NT2/D1 (cell line): ENCODE measurements at regions not wholly inside any gene's neighbourhood (a gene's known extent, or its start where the extent isn't known, plus 50 kb on each side); places are given as distances from the start of the nearest gene placed in this dataset.
"Not testable (repeated sequence)": the region's sequence is repeated elsewhere in the genome, so short reads cannot be mapped to it uniquely, and the experiment has no call there.

Source experiments
- DNase-seq: peaks from one replicate; pipeline ENCODE4 v3.0.0-alpha.2; 2011; ENCODE audit warnings: low read depth, low spot score
- H3K27me3 ChIP-seq: 2 replicates; pipeline ENCODE4 v1.6.0; 2011; ENCODE audit warnings: mild to moderate bottlenecking; ENCODE audit not compliant: insufficient read length, insufficient read depth
- H3K36me3 ChIP-seq: 2 replicates; pipeline ENCODE4 v1.6.1; 2011; ENCODE audit warnings: mild to moderate bottlenecking, low read length, mixed read lengths; ENCODE audit not compliant: insufficient read depth, insufficient read length
- H3K4me1 ChIP-seq: 2 replicates; pipeline ENCODE4 v1.5.1; 2011; ENCODE audit not compliant: insufficient read depth, insufficient read length
- H3K4me3 ChIP-seq: 2 replicates; pipeline ENCODE4 v1.5.1; 2011; ENCODE audit warnings: low read depth; ENCODE audit not compliant: insufficient read length
- H3K9ac ChIP-seq: 2 replicates; pipeline ENCODE4 v1.6.0; 2011; ENCODE audit warnings: low read depth; ENCODE audit not compliant: insufficient read length
- H3K9me3 ChIP-seq: 2 replicates; pipeline ENCODE4 v1.5.1; 2011; ENCODE audit warnings: mild to moderate bottlenecking, low read length; ENCODE audit not compliant: insufficient read depth
- SUZ12 ChIP-seq: IDR thresholded peaks from 2 replicates; pipeline ENCODE4 v1.6.1; 2011; ENCODE audit not compliant: insufficient read length, insufficient read depth; ENCODE audit errors: extremely low read depth
- YY1 ChIP-seq: IDR thresholded peaks from 2 replicates; pipeline ENCODE4 v1.6.1; 2011; ENCODE audit not compliant: insufficient read length, insufficient read depth
- ZNF274 ChIP-seq: IDR thresholded peaks from 2 replicates; pipeline ENCODE4 v1.6.1; 2011; ENCODE audit warnings: mild to moderate bottlenecking, low read depth, low read length

GRCh38 chr2:167721593-167721992 lies 525.8 kb downstream of the STK39 start:
- Histone ChIP-seq H3K9me3 (no peaks in the 10 kb centered on the region), H3K36me3 (no peaks in the 10 kb centered on the region), H3K4me3 (no peak overlapping the region), H3K27me3 (no peaks in the 10 kb centered on the region), H3K9ac (no peak overlapping the region), H3K4me1 (no peaks in the 10 kb centered on the region)
- DNase-seq: no peak
- no peak for TF ChIP-seq ZNF274
- no peak for TF ChIP-seq YY1
- no peak for TF ChIP-seq SUZ12

DNA sequence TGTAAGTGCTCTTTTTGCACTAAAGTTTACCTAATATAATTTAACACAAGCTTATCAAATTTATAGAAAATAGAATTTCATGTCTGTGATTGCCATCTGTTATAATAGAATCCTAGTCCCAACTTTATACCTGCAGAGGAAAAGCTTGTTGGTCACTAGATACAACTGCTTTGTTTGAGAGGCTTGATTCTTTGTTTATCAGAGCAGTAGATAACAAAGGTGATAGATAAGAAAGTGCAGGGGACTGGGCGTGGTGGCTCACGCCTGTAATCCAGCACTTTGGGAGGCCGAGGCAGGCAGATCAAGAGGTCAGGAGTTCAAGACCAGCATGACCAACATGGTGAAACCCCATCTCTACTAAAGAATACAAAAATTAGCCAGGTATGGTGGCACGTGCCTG lies 528.0 kb downstream of the STK39 start:
- H3K4me1 ChIP-seq: no peaks in the 10 kb centered on the region
- DNase-seq: no peak

DNA sequence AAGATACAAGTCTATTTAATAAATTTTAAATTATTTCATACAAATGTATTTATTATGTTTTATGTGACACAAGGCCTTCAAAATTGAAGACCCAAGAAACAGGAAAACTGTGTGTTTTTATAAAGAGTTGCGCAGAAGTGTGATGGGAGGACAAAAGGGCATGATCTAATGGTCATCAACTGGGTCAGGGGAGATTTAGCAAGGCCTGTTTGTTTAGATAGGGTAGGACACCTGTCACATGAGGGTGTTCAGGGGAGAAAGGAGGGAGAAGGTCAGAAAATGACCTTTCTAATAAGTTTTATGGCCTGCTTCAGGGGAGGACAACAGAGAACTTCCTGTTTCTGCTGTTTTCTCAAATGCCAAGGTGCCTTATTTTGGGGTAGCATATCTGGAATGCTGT lies 528.8 kb downstream of the STK39 start:
- Histone ChIP-seq H3K27me3 (no peaks in the 10 kb centered on the region), H3K4me1 (no peaks in the 10 kb centered on the region), H3K36me3 (no peaks in the 10 kb centered on the region), H3K9ac (no peak overlapping the region), H3K4me3 (no peak overlapping the region), H3K9me3 (no peaks in the 10 kb centered on the region)
- DNase-seq: no peak
- TF ChIP-seq SUZ12 (no peak), ZNF274 (no peak), YY1 (no peak)

More for the DNA sequence above, 528.0 kb downstream of the STK39 start:
- no peaks in the 10 kb centered on the region for H3K36me3 ChIP-seq
- no peaks in the 10 kb centered on the region for H3K27me3 ChIP-seq
- no peak for TF ChIP-seq YY1
- no peak for TF ChIP-seq SUZ12
- no peak for TF ChIP-seq ZNF274
- no peak overlapping the region for H3K4me3 ChIP-seq
- H3K9me3 ChIP-seq: no peaks in the 10 kb centered on the region
- H3K9ac ChIP-seq: no peak overlapping the region

DNA sequence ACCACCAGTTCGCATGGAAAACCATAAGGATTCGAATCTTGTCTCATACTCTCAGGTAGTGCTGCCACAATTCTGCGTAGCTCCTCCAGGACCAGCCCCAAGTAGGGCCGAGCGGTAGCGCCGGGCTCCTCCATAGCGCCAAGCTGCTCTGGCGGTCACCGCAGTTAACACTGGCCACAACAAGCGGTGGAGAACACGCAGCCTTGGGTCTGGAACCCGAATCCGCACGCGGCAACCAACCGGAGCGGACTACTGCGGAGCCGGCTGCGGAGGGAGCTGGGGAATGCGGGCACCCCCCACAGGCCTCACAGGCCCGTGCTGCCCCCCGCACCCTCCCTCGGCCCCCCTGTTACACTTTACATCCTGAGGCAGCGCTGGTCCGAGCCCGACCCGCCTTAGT lies 531.5 kb downstream of the STK39 start:
- no peak for DNase-seq
- no peak for TF ChIP-seq ZNF274
- no peak for TF ChIP-seq SUZ12
- TF ChIP-seq YY1: no peak
- H3K9me3 ChIP-seq: 0 out of 2 replicates have a peak, but pooled peaks cover 5% of the 10 kb centered on the region
- H3K4me1 ChIP-seq: no peaks in the 10 kb centered on the region
- no peak overlapping the region for H3K9ac ChIP-seq
- no peak overlapping the region for H3K4me3 ChIP-seq
- H3K36me3 ChIP-seq: no peaks in the 10 kb centered on the region
- no peaks in the 10 kb centered on the region for H3K27me3 ChIP-seq

- not testable (repeated sequence) for H3K4me3 ChIP-seq, H3K9me3 ChIP-seq, H3K9ac ChIP-seq, H3K36me3 ChIP-seq, DNase-seq, H3K27me3 ChIP-seq, H3K4me1 ChIP-seq
Observed at GRCh38 chr2:167715498-167715897, 531.9 kb downstream of the STK39 start.

- H3K9me3 ChIP-seq: 0 out of 2 replicates have a peak, but pooled peaks cover 5% of the 10 kb centered on the region
- H3K4me1 ChIP-seq: no peaks in the 10 kb centered on the region
- no peak overlapping the region for H3K9ac ChIP-seq
- no peaks in the 10 kb centered on the region for H3K27me3 ChIP-seq
- DNase-seq: no peak
- H3K4me3 ChIP-seq: no peak overlapping the region
- H3K36me3 ChIP-seq: no peaks in the 10 kb centered on the region
- no peak for TF ChIP-seq YY1
- no peak for TF ChIP-seq ZNF274
- no peak for TF ChIP-seq SUZ12
Observed at GRCh38 chr2:167712275-167712674, 535.1 kb downstream of the STK39 start.

GRCh38 chr2:167708998-167709397 lies 538.4 kb downstream of the STK39 start:
- Histone ChIP-seq H3K9me3 (0 out of 2 replicates have a peak, but pooled peaks cover 5% of the 10 kb centered on the region), H3K27me3 (no peaks in the 10 kb centered on the region), H3K4me1 (no peaks in the 10 kb centered on the region), H3K9ac (no peak overlapping the region), H3K4me3 (no peak overlapping the region), H3K36me3 (no peaks in the 10 kb centered on the region)
- no peak for TF ChIP-seq YY1
- TF ChIP-seq SUZ12: no peak
- TF ChIP-seq ZNF274: no peak
- DNase-seq: no peak

DNA sequence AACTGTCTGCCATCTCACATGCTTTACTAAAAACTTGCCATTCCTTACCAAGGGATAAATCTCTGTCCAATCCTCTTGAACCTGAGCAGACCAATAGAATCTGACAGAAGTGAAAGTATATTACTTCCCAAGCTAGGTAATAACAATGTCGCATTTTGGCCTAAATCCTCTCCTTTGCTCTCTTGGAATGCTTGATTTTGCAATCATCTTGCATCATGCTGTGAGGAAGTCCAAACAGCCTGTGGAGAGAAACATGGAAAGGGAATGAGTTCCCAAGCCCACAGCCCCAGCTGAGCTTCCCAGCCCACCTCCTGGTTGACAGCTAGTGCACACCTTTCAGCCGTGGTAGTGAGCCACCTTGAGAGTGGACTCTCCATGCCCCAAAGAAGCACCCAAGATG lies 540.6 kb downstream of the STK39 start:
- H3K4me1 ChIP-seq: no peaks in the 10 kb centered on the region
- H3K9me3 ChIP-seq: 0 out of 2 replicates have a peak, but pooled peaks cover 2% of the 10 kb centered on the region
- H3K36me3 ChIP-seq: no peaks in the 10 kb centered on the region
- no peak for DNase-seq
- H3K9ac ChIP-seq: no peak overlapping the region
- TF ChIP-seq YY1 (no peak), ZNF274 (no peak), SUZ12 (no peak)
- H3K4me3 ChIP-seq: no peak overlapping the region
- no peaks in the 10 kb centered on the region for H3K27me3 ChIP-seq
